ENCODE measurements at regions not wholly inside any gene's neighbourhood (a gene's known extent, or its start where the extent isn't known, plus 50 kb on each side); places are given as distances from the start of the nearest gene placed in this dataset.

GRCh38 chr9:116084497-116084896, 69.1 kb upstream of the PAPPA start:
- Histone ChIP-seq H3K9me2 (replicated peaks; ENCODE audit: insufficient read depth, low read length) (no peaks in the 10 kb centered on the region), H3K79me2 (ENCODE audit: low read length) (no peaks in the 10 kb centered on the region), H3K36me3 (replicated peaks; ENCODE audit: insufficient read depth, low read length) (no peaks in the 10 kb centered on the region), H3K4me2 (ENCODE audit: low read depth, low read length) (no peak overlapping the region), H3K4me1 (ENCODE audit: low read length) (no peaks in the 10 kb centered on the region), H3F3A (ENCODE audit: insufficient read depth, low read length) (no peaks in the 10 kb centered on the region), H2AFZ (ENCODE audit: low read length) (no peak overlapping the region), H3K27me3 (replicated peaks; ENCODE audit: insufficient read depth, low read length) (no peaks in the 10 kb centered on the region), H3K9me3 (replicated peaks; ENCODE audit: insufficient read depth, low read length) (no peaks in the 10 kb centered on the region), H3K9ac (ENCODE audit: low read length) (no peak overlapping the region), H4K20me1 (ENCODE audit: insufficient read depth, low read length) (no peaks in the 10 kb centered on the region), H3K4me3 (ENCODE audit: low read length) (no peak overlapping the region), H3K27ac (ENCODE audit: low read length) (no peak overlapping the region)
- TF ChIP-seq EZH2 (optimal IDR thresholded peaks at IDR 0.05; ENCODE audit: low read depth, low read length) (no peak), EZH2phosphoT487 (IDR thresholded peaks at IDR 0.05; ENCODE audit: low read length) (no peak), CTCF (IDR thresholded peaks at IDR 0.05; ENCODE audit: low read length) (no peak)
- DNase-seq, result no peak

- Histone ChIP-seq H3K79me2 (ENCODE audit: low read length) (no peaks in the 10 kb centered on the region), H3K4me2 (ENCODE audit: low read depth, low read length) (no peak overlapping the region), H3K36me3 (replicated peaks; ENCODE audit: insufficient read depth, low read length) (no peaks in the 10 kb centered on the region), H3K9me3 (replicated peaks; ENCODE audit: insufficient read depth, low read length) (no peaks in the 10 kb centered on the region), H4K20me1 (ENCODE audit: insufficient read depth, low read length) (no peaks in the 10 kb centered on the region), H3K4me1 (ENCODE audit: low read length) (no peaks in the 10 kb centered on the region), H2AFZ (ENCODE audit: low read length) (no peak overlapping the region), H3K27me3 (replicated peaks; ENCODE audit: insufficient read depth, low read length) (no peaks in the 10 kb centered on the region), H3K27ac (ENCODE audit: low read length) (no peak overlapping the region), H3K9me2 (replicated peaks; ENCODE audit: insufficient read depth, low read length) (no peaks in the 10 kb centered on the region), H3F3A (ENCODE audit: insufficient read depth, low read length) (no peaks in the 10 kb centered on the region), H3K9ac (ENCODE audit: low read length) (no peak overlapping the region), H3K4me3 (ENCODE audit: low read length) (no peak overlapping the region)
- no peak for DNase-seq
- TF ChIP-seq EZH2 (optimal IDR thresholded peaks at IDR 0.05; ENCODE audit: low read depth, low read length) (no peak), EZH2phosphoT487 (IDR thresholded peaks at IDR 0.05; ENCODE audit: low read length) (no peak), CTCF (IDR thresholded peaks at IDR 0.05; ENCODE audit: low read length) (no peak)
Observed at GRCh38 chr9:116087246-116087645, 66.3 kb upstream of the PAPPA start.

- DNase-seq, result peak; percentile 7
- Histone ChIP-seq H3K36me3 (replicated peaks; ENCODE audit: insufficient read depth, low read length) (no peaks in the 10 kb centered on the region), H3K79me2 (ENCODE audit: low read length) (no peaks in the 10 kb centered on the region), H3K4me3 (ENCODE audit: low read length) (no peak overlapping the region), H3K4me2 (ENCODE audit: low read depth, low read length) (no peak overlapping the region), H4K20me1 (ENCODE audit: insufficient read depth, low read length) (no peaks in the 10 kb centered on the region), H3K9me3 (replicated peaks; ENCODE audit: insufficient read depth, low read length) (no peaks in the 10 kb centered on the region), H3K27ac (ENCODE audit: low read length) (no peak overlapping the region), H3F3A (ENCODE audit: insufficient read depth, low read length) (no peaks in the 10 kb centered on the region), H2AFZ (ENCODE audit: low read length) (no peak overlapping the region), H3K9me2 (replicated peaks; ENCODE audit: insufficient read depth, low read length) (no peaks in the 10 kb centered on the region), H3K4me1 (ENCODE audit: low read length) (no peaks in the 10 kb centered on the region), H3K9ac (ENCODE audit: low read length) (no peak overlapping the region), H3K27me3 (replicated peaks; ENCODE audit: insufficient read depth, low read length) (no peaks in the 10 kb centered on the region)
- TF ChIP-seq EZH2phosphoT487 (IDR thresholded peaks at IDR 0.05; ENCODE audit: low read length) (no peak), EZH2 (optimal IDR thresholded peaks at IDR 0.05; ENCODE audit: low read depth, low read length) (no peak), CTCF (IDR thresholded peaks at IDR 0.05; ENCODE audit: low read length) (no peak)
Observed at GRCh38 chr9:116087751-116088194, 65.8 kb upstream of the PAPPA start.
